Stomach (tissue), 8 donors: ENCODE measurements at regions not wholly inside any gene's neighbourhood (a gene's known extent, or its start where the extent isn't known, plus 50 kb on each side); places are given as distances from the start of the nearest gene placed in this dataset.

Source experiments
- DNase-seq, 2 donors: peaks; one replicate each; pipeline versions ENCODE4 v3.0.0 to v3.0.0-alpha.2; 2013 to 2019
- H3K27ac ChIP-seq, 5 donors: fragments of 200-600 bp in 4 of 5; sonication (generic) in 4 of 5; one replicate each; pipeline ENCODE4 v1.5.1; 2013 to 2019; ENCODE audit warnings: mild to moderate bottlenecking in 1 of 5, moderate library complexity in 1 of 5
- H3K27me3 ChIP-seq, 3 donors: fragments of 200-600 bp; sonication (generic); one replicate each; pipeline ENCODE4 v1.5.1; 2017 to 2019; ENCODE audit warnings: mixed run types in 1 of 3
- H3K36me3 ChIP-seq, 4 donors: fragments of 200-600 bp; sonication (generic); 1 replicate in 3 of 4; 2 replicates in 1 of 4; pipeline ENCODE4 v1.5.1; 2016 to 2019
- H3K4me1 ChIP-seq, 4 donors: fragments of 200-600 bp; sonication (generic); one replicate each; pipeline ENCODE4 v1.5.1; 2016 to 2019
- H3K4me3 ChIP-seq, 4 donors: fragments of 200-600 bp; sonication (generic) in 3 of 4; one replicate each; pipeline ENCODE4 v1.5.1; 2016 to 2019; ENCODE audit warnings: mild to moderate bottlenecking in 1 of 4
- H3K9me3 ChIP-seq, 4 donors: fragments of 200-600 bp; sonication (generic); one replicate each; pipeline ENCODE4 v1.5.1; 2016 to 2019
- EP300 ChIP-seq: sonication (generic); formaldehyde crosslinking; IDR thresholded peaks from one replicate; pipeline ENCODE4 v1.6.1; 2017; ENCODE audit warnings: antibody characterized with exemption
- POLR2A ChIP-seq, 4 donors: fragments of 450-650 bp; IDR thresholded peaks; one replicate each; pipeline ENCODE4 v1.6.1; 2016; ENCODE audit warnings: antibody characterized with exemption in 4 of 4, control low read depth in 2 of 4, mild to moderate bottlenecking in 1 of 4, moderate library complexity in 1 of 4
- POLR2AphosphoS5 ChIP-seq, 3 donors: sonication (generic); formaldehyde crosslinking; IDR thresholded peaks; one replicate each; pipeline ENCODE4 v1.6.1; 2016; ENCODE audit warnings: antibody characterized with exemption in 3 of 3
- WGBS, 5 donors: extraction: QIAGEN DNeasy Blood & Tissue Kit in 3 of 5; methylation state at CpG; one replicate each; pipeline versions ENCODE4 v1.1.5 to v1.1.7; 2013 to 2018; 5-methylcytosine and 5-hydroxymethylcytosine counted together
- intact Hi-C: fragments of 100-400 bp; cut with DNase I; formaldehyde crosslinking; loops from one replicate; pipeline ENCODE4 v1.15.1; 2023; ENCODE audit warnings: low total_unique reads
- TF ChIP-seq, protein P1 (sequence below), 7 experiments: fragments of 450-650 bp in 4 of 7; fragments of 200-600 bp in 3 of 7; sonication (generic) in 3 of 7; IDR thresholded peaks; one replicate each; pipeline ENCODE4 v1.5.1; 2016 to 2019; ENCODE audit warnings: antibody characterized with exemption in 7 of 7, control low read depth in 2 of 7, mild to moderate bottlenecking in 1 of 7
- donor health status: healthy with polysubstance abuse.
- donor health status: Bipolar disorder and iron deficiency.
- donor health status: healthy.

DNA sequence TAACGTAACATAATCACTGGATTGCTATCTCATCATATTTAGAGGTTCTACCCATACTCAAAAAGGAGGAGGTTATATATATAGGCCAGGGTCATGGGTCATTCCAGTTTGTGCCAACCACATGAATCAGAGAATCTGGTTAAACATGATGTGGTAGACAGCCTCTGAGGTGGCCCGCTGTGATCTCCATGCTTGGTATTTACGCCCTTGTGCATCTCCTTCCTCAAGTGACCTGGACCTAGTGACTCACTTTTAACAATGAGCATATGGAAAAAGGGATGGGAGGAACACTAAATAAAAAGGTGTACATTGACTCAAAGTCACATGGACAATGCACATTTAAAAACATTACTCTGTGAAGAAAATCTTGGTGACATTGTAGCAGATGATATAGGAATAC lies 77.7 kb upstream of the CTNND2 start:
- Histone ChIP-seq H3K4me1 (no peaks in the 10 kb centered on the region), H3K27me3 (no peaks in the 10 kb centered on the region), H3K36me3 (no peaks in the 10 kb centered on the region), H3K27ac (no peak overlapping the region), H3K9me3 (peaks cover 0 to 8% (median 0%) of the 10 kb centered on the region in 4 donors), H3K4me3 (no peak overlapping the region)
- WGBS, 5 donors: 77 to 87% (median 85%) methylated on average over 3 of the region's 3 CpGs
- TF ChIP-seq, protein P1, sequence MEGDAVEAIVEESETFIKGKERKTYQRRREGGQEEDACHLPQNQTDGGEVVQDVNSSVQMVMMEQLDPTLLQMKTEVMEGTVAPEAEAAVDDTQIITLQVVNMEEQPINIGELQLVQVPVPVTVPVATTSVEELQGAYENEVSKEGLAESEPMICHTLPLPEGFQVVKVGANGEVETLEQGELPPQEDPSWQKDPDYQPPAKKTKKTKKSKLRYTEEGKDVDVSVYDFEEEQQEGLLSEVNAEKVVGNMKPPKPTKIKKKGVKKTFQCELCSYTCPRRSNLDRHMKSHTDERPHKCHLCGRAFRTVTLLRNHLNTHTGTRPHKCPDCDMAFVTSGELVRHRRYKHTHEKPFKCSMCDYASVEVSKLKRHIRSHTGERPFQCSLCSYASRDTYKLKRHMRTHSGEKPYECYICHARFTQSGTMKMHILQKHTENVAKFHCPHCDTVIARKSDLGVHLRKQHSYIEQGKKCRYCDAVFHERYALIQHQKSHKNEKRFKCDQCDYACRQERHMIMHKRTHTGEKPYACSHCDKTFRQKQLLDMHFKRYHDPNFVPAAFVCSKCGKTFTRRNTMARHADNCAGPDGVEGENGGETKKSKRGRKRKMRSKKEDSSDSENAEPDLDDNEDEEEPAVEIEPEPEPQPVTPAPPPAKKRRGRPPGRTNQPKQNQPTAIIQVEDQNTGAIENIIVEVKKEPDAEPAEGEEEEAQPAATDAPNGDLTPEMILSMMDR (IDR thresholded peaks at IDR 0.05): no peak
- TF ChIP-seq POLR2A (IDR thresholded peaks at IDR 0.05): no peak
- TF ChIP-seq EP300: no peak
- no peak for TF ChIP-seq POLR2AphosphoS5 (IDR thresholded peaks at IDR 0.05)
- intact Hi-C loops: no loop called here
- no peak for DNase-seq

DNA sequence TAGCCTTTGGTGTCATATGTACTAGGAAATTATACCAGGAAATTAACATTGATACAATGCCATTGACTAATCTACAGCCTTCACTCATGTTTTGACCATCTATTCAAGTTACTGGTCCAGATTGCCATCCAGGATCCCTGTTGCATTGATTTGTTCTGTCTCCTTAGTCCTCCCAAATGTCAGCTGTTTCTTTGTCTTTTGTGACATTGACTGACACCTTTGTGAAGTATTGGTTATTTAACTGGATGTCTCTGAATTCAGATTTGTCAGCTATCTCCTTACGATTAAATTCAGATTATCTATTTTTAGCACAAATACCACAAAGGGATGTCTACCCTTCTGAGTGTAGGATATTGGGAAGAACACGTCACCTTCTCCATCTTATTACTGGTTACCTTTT lies 73.7 kb upstream of the CTNND2 start:
- TF ChIP-seq, protein P1 (IDR thresholded peaks at IDR 0.05): no peak
- TF ChIP-seq EP300: no peak
- TF ChIP-seq POLR2A (IDR thresholded peaks at IDR 0.05): no peak
- TF ChIP-seq POLR2AphosphoS5 (IDR thresholded peaks at IDR 0.05): no peak
- WGBS, 5 donors: 72 to 89% (median 84%) methylated on average over 2 of the region's 2 CpGs
- H3K27ac ChIP-seq: no peak overlapping the region
- H3K9me3 ChIP-seq: peaks cover 0 to 8% (median 4%) of the 10 kb centered on the region in 4 donors
- no peak for DNase-seq
- H3K4me3 ChIP-seq: no peak overlapping the region
- no peaks in the 10 kb centered on the region for H3K27me3 ChIP-seq
- intact Hi-C loops: no loop called here
- H3K4me1 ChIP-seq: no peaks in the 10 kb centered on the region
- no peaks in the 10 kb centered on the region for H3K36me3 ChIP-seq

DNA sequence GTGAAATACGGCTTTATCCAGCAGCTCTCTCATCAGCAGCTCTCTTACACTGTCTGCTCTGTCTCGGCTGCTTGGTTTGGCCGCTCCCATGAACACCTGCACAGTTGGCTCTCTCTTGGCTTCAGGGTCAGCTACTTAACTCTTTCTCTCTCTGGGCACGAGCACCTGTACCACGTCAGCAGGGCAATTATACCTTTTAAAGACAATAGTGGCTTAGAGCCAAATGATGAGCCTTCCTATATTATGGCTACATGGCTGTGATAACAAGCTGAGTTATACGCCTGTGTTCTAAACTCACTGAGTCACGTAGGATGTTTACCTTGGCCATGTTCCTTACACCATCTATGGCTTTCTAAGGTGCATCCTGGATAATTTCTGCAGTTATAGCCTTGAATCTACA lies 69.2 kb upstream of the CTNND2 start:
- Histone ChIP-seq H3K27ac (no peak overlapping the region), H3K36me3 (no peaks in the 10 kb centered on the region), H3K9me3 (peaks cover 0 to 8% (median 0%) of the 10 kb centered on the region in 4 donors), H3K4me1 (no peaks in the 10 kb centered on the region), H3K27me3 (no peaks in the 10 kb centered on the region), H3K4me3 (no peak overlapping the region)
- intact Hi-C loops: no loop called here
- DNase-seq: no peak
- TF ChIP-seq EP300 (no peak), POLR2A (IDR thresholded peaks at IDR 0.05) (no peak), POLR2AphosphoS5 (IDR thresholded peaks at IDR 0.05) (no peak)
- TF ChIP-seq, protein P1 (IDR thresholded peaks at IDR 0.05): no peak
- WGBS, 5 donors: 69 to 80% (median 74%) methylated on average over 7 of the region's 7 CpGs

DNA sequence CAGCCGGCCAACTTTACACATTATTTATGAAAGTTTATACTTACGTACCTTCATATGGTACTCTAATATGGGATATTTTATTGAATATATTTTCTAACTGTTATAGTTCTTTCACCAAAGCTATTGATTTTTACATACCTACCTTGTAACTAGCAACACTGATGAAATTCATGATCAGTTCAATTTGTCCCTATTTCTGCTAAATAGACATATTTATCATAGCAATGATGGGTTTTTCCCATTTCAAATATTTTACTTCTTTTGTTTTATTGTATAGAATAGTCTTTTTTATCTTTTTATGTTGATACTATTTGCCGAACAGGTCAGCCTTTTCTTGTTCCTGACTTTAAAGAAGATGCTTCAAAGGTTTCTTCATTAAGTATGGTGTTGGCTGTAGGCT lies 59.0 kb upstream of the CTNND2 start:
- WGBS, 5 donors: 84 to 88% (median 87%) methylated on average over 3 of the region's 3 CpGs
- H3K9me3 ChIP-seq: no peaks in the 10 kb centered on the region
- no peak overlapping the region for H3K27ac ChIP-seq
- no peaks in the 10 kb centered on the region for H3K4me1 ChIP-seq
- no peaks in the 10 kb centered on the region for H3K36me3 ChIP-seq
- no peak for DNase-seq
- TF ChIP-seq EP300: no peak
- H3K27me3 ChIP-seq: no peaks in the 10 kb centered on the region
- intact Hi-C loops: no loop called here
- H3K4me3 ChIP-seq: no peak overlapping the region

DNA sequence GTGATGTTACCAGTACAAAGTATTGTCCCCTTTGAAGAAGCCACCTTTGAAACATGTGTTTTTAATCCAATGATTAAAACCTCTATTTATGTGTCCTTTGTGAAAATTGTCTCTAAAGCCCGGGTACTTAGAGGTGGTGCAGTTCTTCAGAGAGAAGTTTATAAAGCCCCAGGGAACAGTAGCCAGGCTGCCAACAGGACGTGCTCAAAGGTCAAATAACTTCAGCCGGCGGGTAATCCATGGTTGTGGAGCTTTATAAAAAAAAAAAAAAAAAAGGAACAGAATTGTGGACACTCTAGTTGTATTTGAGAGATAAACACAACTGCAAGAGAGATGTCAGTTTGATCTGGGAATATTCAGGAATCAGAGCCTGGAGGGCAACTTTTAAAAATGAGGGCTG lies 57.9 kb upstream of the CTNND2 start:
- Histone ChIP-seq H3K27ac (no peak overlapping the region), H3K36me3 (no peaks in the 10 kb centered on the region), H3K4me1 (no peaks in the 10 kb centered on the region), H3K9me3 (no peaks in the 10 kb centered on the region), H3K4me3 (no peak overlapping the region), H3K27me3 (no peaks in the 10 kb centered on the region)
- no peak for DNase-seq
- TF ChIP-seq, protein P1 (IDR thresholded peaks at IDR 0.05): no peak
- TF ChIP-seq POLR2A (IDR thresholded peaks at IDR 0.05) (no peak), POLR2AphosphoS5 (IDR thresholded peaks at IDR 0.05) (no peak), EP300 (no peak)
- 29 to 39% (median 34%) methylated on average over 4 of the region's 4 CpGs for WGBS, 5 donors
- intact Hi-C loops: no loop called here
